T-cell (primary cell): ENCODE measurements at regions not wholly inside any gene's neighbourhood (a gene's known extent, or its start where the extent isn't known, plus 50 kb on each side); places are given as distances from the start of the nearest gene placed in this dataset.

Experiments
- ATAC-seq, 4 experiments: fragments of 200-7000 bp in 3 of 4; fragments of 150-1000 bp in 1 of 4; cut with Tn5 transposase; replicated peaks in 1 of 4; 1 replicate in 3 of 4; 2 replicates in 1 of 4; pipeline ENCODE4 v1.10.0; 2021; ENCODE audit warnings: moderate library complexity in 3 of 4, mild to moderate bottlenecking in 2 of 4, moderate number of reproducible peaks in 1 of 4
- CTCF ChIA-PET, 2 donors: fragments of 300-600 bp; sonication (Branson Sonifier 250); formaldehyde crosslinking; loops; one replicate each; lab custom pipeline; 2022; ENCODE audit warnings: antibody characterized with exemption in 2 of 2; lab: Charles Lee
- POLR2A ChIA-PET, 2 donors: fragments of 300-600 bp; sonication (Branson Sonifier 250); formaldehyde crosslinking; loops; one replicate each; lab custom pipeline; 2022; ENCODE audit warnings: antibody characterized with exemption in 2 of 2; lab: Charles Lee
- DNase-seq, 35 experiments: peaks; one replicate each; pipeline versions ENCODE4 v3.0.0 to v3.0.0-alpha.2; 2013 to 2023
- H3K27ac ChIP-seq: one replicate; pipeline ENCODE4 v1.5.1; 2013; ENCODE audit warnings: low read length
- H3K27me3 ChIP-seq, 2 experiments: replicated peaks in 1 of 2; 1 replicate in 1 of 2; 2 replicates in 1 of 2; pipeline versions ENCODE4 v1.6.1 to v1.7.0; 2013; ENCODE audit warnings: low read length in 1 of 2, mixed read lengths in 1 of 2; ENCODE audit not compliant: control insufficient read depth in 2 of 2, insufficient read depth in 2 of 2; ENCODE audit errors: extremely low read depth in 1 of 2
- H3K36me3 ChIP-seq, 2 donors: 1 replicate in 1 of 2; 2 replicates in 1 of 2; pipeline versions ENCODE4 v1.6.1 to v1.7.0; 2013; ENCODE audit warnings: low read length in 1 of 2; ENCODE audit not compliant: control insufficient read depth in 2 of 2, insufficient read depth in 1 of 2; ENCODE audit errors: extremely low read depth in 1 of 2
- H3K4me1 ChIP-seq, 2 experiments: 1 replicate in 1 of 2; 2 replicates in 1 of 2; pipeline versions ENCODE4 v1.6.1 to v1.7.0; 2013; ENCODE audit warnings: low read length in 2 of 2, mixed read lengths in 1 of 2; ENCODE audit not compliant: insufficient read depth in 2 of 2, control insufficient read depth in 1 of 2; ENCODE audit errors: extremely low read depth in 1 of 2
- H3K4me3 ChIP-seq, 2 donors: 1 replicate in 1 of 2; 2 replicates in 1 of 2; pipeline versions ENCODE4 v1.5.1 to v1.7.0; 2013; ENCODE audit warnings: mild to moderate bottlenecking in 2 of 2, low read length in 1 of 2, moderate library complexity in 1 of 2; ENCODE audit not compliant: control insufficient read depth in 1 of 2; ENCODE audit errors: extremely low read depth in 1 of 2
- H3K9me3 ChIP-seq: 2 replicates; pipeline ENCODE4 v1.7.0; 2013
- H3K27ac Mint-ChIP-seq, 2 donors: one replicate each; pipeline ENCODE4 v1.8.0; 2020 to 2021; ENCODE audit warnings: mild to moderate bottlenecking in 2 of 2, mixed read lengths in 2 of 2
- H3K27me3 Mint-ChIP-seq, 2 donors: one replicate each; pipeline ENCODE4 v1.8.0; 2021 to 2022; ENCODE audit warnings: mixed read lengths in 2 of 2
- H3K36me3 Mint-ChIP-seq: one replicate; pipeline ENCODE4 v1.8.0; 2021; ENCODE audit warnings: mixed read lengths
- H3K4me1 Mint-ChIP-seq, 3 donors: one replicate each; pipeline ENCODE4 v1.8.0; 2020 to 2022; ENCODE audit warnings: mixed read lengths in 3 of 3, mild to moderate bottlenecking in 1 of 3
- H3K4me3 Mint-ChIP-seq, 3 donors: one replicate each; pipeline ENCODE4 v1.8.0; 2020 to 2022; ENCODE audit warnings: mild to moderate bottlenecking in 3 of 3, mixed read lengths in 3 of 3, moderate library complexity in 3 of 3
- H3K9me3 Mint-ChIP-seq, 3 donors: one replicate each; pipeline ENCODE4 v1.8.0; 2020 to 2022; ENCODE audit warnings: mixed read lengths in 3 of 3
- WGBS: methylation state at CpG from one replicate; pipeline ENCODE4 v1.1.5; 2013; ENCODE audit warnings: missing lambda C conversion rate; ENCODE audit not compliant: insufficient coverage; 5-methylcytosine and 5-hydroxymethylcytosine counted together

DNA sequence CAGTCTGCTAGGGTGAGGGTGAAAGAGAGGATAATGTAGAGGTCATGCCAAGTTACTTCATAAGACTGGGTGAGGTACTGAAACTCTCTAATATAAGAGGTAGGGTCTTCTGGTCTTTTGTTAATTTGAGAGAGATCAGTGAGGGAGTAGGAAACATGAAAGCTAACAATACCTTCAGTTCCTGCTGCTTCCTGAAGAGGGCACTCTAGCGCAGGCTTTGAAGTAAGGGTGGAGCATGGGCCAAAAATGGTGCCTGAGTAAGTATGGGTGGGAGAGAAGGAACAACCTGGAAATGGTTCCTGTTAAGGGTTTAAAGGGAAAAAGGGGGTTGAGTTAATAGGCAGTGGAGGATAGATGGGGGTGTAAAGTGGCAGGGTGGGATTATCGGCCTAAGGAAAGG, 2449.5 kb downstream of the TP53TG3F start:
- H3K9me3 Mint-ChIP-seq = peaks cover 58 to 68% (median 59%) of the 10 kb centered on the region in 3 donors
- H3K4me1 Mint-ChIP-seq = peaks cover 0 to 2% (median 0%) of the 10 kb centered on the region in 3 donors
- Histone ChIP-seq H3K27me3 (no peaks in the 10 kb centered on the region), H3K4me3 (no peak overlapping the region), H3K36me3 (no peaks in the 10 kb centered on the region), H3K9me3 (no peaks in the 10 kb centered on the region), H3K27ac (no peak overlapping the region), H3K4me1 (no peaks in the 10 kb centered on the region)
- H3K36me3 Mint-ChIP-seq = no peaks in the 10 kb centered on the region
- no peak overlapping the region for H3K27ac Mint-ChIP-seq
- no peak overlapping the region for H3K4me3 Mint-ChIP-seq
- POLR2A ChIA-PET = no interaction called here
- no peak for DNase-seq
- CTCF ChIA-PET = no interaction called here
- 54% methylated on average over 2 of the region's 2 CpGs for WGBS
- no peak for ATAC-seq
- H3K27me3 Mint-ChIP-seq = no peaks in the 10 kb centered on the region

GRCh38 chr16:35909351-35909954, 2450.0 kb downstream of the TP53TG3F start:
- ChIA-PET POLR2A (no interaction called here), CTCF (no interaction called here)
- H3K4me1 ChIP-seq = no peaks in the 10 kb centered on the region
- no peaks in the 10 kb centered on the region for H3K36me3 ChIP-seq
- no peak overlapping the region for H3K4me3 ChIP-seq
- no peak overlapping the region for H3K4me3 Mint-ChIP-seq
- H3K27ac ChIP-seq = no peak overlapping the region
- peaks cover 59 to 63% (median 61%) of the 10 kb centered on the region in 3 donors for H3K9me3 Mint-ChIP-seq
- WGBS = 94% methylated on average over 5 of the region's 6 CpGs
- no peaks in the 10 kb centered on the region for H3K27me3 ChIP-seq
- DNase-seq = no peak
- H3K36me3 Mint-ChIP-seq = no peaks in the 10 kb centered on the region
- ATAC-seq = no peak
- no peak overlapping the region for H3K27ac Mint-ChIP-seq
- peaks cover 0 to 2% (median 0%) of the 10 kb centered on the region in 3 donors for H3K4me1 Mint-ChIP-seq
- no peaks in the 10 kb centered on the region for H3K9me3 ChIP-seq
- no peaks in the 10 kb centered on the region for H3K27me3 Mint-ChIP-seq

DNA sequence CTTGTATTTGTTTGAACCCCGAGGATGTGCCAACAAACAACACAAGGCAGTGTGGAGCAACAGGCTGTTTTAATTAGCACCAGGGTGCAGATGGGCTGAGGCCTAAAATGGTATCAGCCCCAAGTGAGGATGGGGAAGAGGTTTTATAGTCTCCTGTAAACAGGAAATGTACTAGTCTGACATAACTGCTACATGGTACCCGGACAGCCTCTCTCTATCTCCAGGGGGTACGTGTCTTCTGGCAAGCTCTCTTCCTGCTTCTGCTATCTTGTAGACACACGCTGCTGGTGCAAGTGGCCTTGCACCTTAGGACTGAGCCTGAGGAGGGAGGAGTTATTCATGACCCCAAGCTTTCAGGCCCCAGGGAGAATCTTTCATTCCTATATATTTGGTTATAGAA, 2451.0 kb downstream of the TP53TG3F start:
- no peaks in the 10 kb centered on the region for H3K4me1 ChIP-seq
- no peaks in the 10 kb centered on the region for H3K36me3 ChIP-seq
- Mint-ChIP-seq H3K4me3 (no peak overlapping the region), H3K4me1 (peaks cover 0 to 2% (median 0%) of the 10 kb centered on the region in 3 donors), H3K9me3 (peaks cover 52 to 59% (median 53%) of the 10 kb centered on the region in 3 donors), H3K27me3 (no peaks in the 10 kb centered on the region), H3K36me3 (no peaks in the 10 kb centered on the region), H3K27ac (no peak overlapping the region)
- DNase-seq (no peak), ATAC-seq (no peak)
- H3K27ac ChIP-seq = no peak overlapping the region
- H3K9me3 ChIP-seq = no peaks in the 10 kb centered on the region
- no peaks in the 10 kb centered on the region for H3K27me3 ChIP-seq
- ChIA-PET CTCF (no interaction called here), POLR2A (no interaction called here)
- no peak overlapping the region for H3K4me3 ChIP-seq
- 86% methylated on average over 1 of the region's 4 CpGs for WGBS

GRCh38 chr16:35911899-35912298, 2452.5 kb downstream of the TP53TG3F start:
- Mint-ChIP-seq H3K9me3 (peaks cover 39 to 48% (median 44%) of the 10 kb centered on the region in 3 donors), H3K27ac (no peak overlapping the region), H3K36me3 (no peaks in the 10 kb centered on the region), H3K4me1 (peaks cover 0 to 2% (median 0%) of the 10 kb centered on the region in 3 donors), H3K27me3 (no peaks in the 10 kb centered on the region), H3K4me3 (no peak overlapping the region)
- DNase-seq = no peak
- H3K4me3 ChIP-seq = no peak overlapping the region
- WGBS = 82% methylated on average over 8 of the region's 8 CpGs
- no peaks in the 10 kb centered on the region for H3K4me1 ChIP-seq
- no peaks in the 10 kb centered on the region for H3K9me3 ChIP-seq
- H3K36me3 ChIP-seq = no peaks in the 10 kb centered on the region
- POLR2A ChIA-PET = no interaction called here
- CTCF ChIA-PET = interaction anchor here in 1 of 2 donors (0.7 kb wide), 1 partner anchor 249 kb away, joined by 3 read pairs; no protein-coding TSS in a partner anchor
- no peaks in the 10 kb centered on the region for H3K27me3 ChIP-seq
- no peak overlapping the region for H3K27ac ChIP-seq
- ATAC-seq = no peak

- Histone ChIP-seq H3K4me1 (no peaks in the 10 kb centered on the region), H3K36me3 (no peaks in the 10 kb centered on the region), H3K4me3 (no peak overlapping the region), H3K9me3 (peaks cover 8% of the 10 kb centered on the region), H3K27me3 (no peaks in the 10 kb centered on the region), H3K27ac (no peak overlapping the region)
- WGBS = 60% methylated on average over 2 of the region's 3 CpGs
- Mint-ChIP-seq H3K9me3 (peaks cover 10 to 18% (median 13%) of the 10 kb centered on the region in 3 donors), H3K36me3 (no peaks in the 10 kb centered on the region), H3K27ac (no peak overlapping the region), H3K4me3 (no peak overlapping the region), H3K27me3 (no peaks in the 10 kb centered on the region), H3K4me1 (no peaks in the 10 kb centered on the region)
- CTCF ChIA-PET = no interaction called here
- POLR2A ChIA-PET = no interaction called here
- ATAC-seq = no peak
- DNase-seq = no peak
These were observed 2472.3 kb downstream of the TP53TG3F start for GRCh38 chr16:35931722-35932121.
